Right atrium auricular region (tissue), 2 donors: ENCODE measurements at regions not wholly inside any gene's neighbourhood (a gene's known extent, or its start where the extent isn't known, plus 50 kb on each side); places are given as distances from the start of the nearest gene placed in this dataset.
"Not testable (repeated sequence)": the region's sequence is repeated elsewhere in the genome, so short reads cannot be mapped to it uniquely, and the experiment has no call there.

Source experiments
- DNase-seq: peaks from one replicate; pipeline ENCODE4 v3.0.0-alpha.2; 2019; ENCODE audit warnings: low spot score
- H3K27ac ChIP-seq, 2 donors: fragments of 200-600 bp; sonication (generic); 1 replicate in 1 of 2; 2 replicates in 1 of 2; pipeline ENCODE4 v1.5.1; 2016 to 2019
- H3K27me3 ChIP-seq, 2 donors: fragments of 200-600 bp; sonication (generic); one replicate each; pipeline versions ENCODE4 v1.5.1 to v1.6.0; 2017 to 2019
- H3K36me3 ChIP-seq: fragments of 200-600 bp; sonication (generic); one replicate; pipeline ENCODE4 v1.5.1; 2016
- H3K4me1 ChIP-seq, 2 donors: fragments of 200-600 bp; sonication (generic); one replicate each; pipeline versions ENCODE4 v1.5.1 to v1.6.0; 2017 to 2019
- H3K4me3 ChIP-seq, 2 donors: fragments of 200-600 bp; sonication (generic); 1 replicate in 1 of 2; 2 replicates in 1 of 2; pipeline ENCODE4 v1.5.1; 2017 to 2019; ENCODE audit warnings: mild to moderate bottlenecking in 1 of 2, moderate library complexity in 1 of 2
- H3K9me3 ChIP-seq, 2 donors: fragments of 200-600 bp; sonication (generic); one replicate each; pipeline ENCODE4 v1.5.1; 2019
- TF ChIP-seq, protein P1 (sequence below), 2 donors: fragments of 200-600 bp; sonication (generic); IDR thresholded peaks; one replicate each; pipeline ENCODE4 v1.5.1; 2019; ENCODE audit warnings: antibody characterized with exemption in 2 of 2

DNA sequence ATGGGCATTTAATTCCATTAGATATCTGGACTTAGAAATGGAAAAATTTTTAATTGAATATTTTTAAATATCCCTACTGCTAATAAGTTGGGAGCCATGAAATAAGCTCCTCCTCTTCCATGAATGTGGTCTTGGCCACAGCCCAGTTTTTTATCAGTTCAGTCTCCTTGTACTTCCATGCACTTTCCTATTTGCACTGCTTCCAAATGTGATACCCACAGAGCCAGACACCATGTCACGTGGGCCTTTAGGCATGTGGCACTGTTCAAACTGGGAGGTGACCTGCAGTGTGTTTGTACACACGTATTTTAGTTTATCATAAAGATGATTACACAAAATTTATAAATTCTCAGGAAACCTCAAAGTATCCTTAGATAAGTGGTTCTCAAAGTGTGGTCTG is 80.1 kb upstream of the DGKG start:
- peak overlapping the region in 1 of 2 donors; percentile 70 for H3K27ac ChIP-seq
- no peaks in the 10 kb centered on the region for H3K9me3 ChIP-seq
- TF ChIP-seq, protein P1, sequence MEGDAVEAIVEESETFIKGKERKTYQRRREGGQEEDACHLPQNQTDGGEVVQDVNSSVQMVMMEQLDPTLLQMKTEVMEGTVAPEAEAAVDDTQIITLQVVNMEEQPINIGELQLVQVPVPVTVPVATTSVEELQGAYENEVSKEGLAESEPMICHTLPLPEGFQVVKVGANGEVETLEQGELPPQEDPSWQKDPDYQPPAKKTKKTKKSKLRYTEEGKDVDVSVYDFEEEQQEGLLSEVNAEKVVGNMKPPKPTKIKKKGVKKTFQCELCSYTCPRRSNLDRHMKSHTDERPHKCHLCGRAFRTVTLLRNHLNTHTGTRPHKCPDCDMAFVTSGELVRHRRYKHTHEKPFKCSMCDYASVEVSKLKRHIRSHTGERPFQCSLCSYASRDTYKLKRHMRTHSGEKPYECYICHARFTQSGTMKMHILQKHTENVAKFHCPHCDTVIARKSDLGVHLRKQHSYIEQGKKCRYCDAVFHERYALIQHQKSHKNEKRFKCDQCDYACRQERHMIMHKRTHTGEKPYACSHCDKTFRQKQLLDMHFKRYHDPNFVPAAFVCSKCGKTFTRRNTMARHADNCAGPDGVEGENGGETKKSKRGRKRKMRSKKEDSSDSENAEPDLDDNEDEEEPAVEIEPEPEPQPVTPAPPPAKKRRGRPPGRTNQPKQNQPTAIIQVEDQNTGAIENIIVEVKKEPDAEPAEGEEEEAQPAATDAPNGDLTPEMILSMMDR (IDR thresholded peaks at IDR 0.05): no peak
- no peak overlapping the region for H3K4me3 ChIP-seq
- peaks cover 0 to 7% of the 10 kb centered on the region in 2 donors for H3K4me1 ChIP-seq
- no peaks in the 10 kb centered on the region for H3K36me3 ChIP-seq
- no peaks in the 10 kb centered on the region for H3K27me3 ChIP-seq
- peak; percentile 61 for DNase-seq

DNA sequence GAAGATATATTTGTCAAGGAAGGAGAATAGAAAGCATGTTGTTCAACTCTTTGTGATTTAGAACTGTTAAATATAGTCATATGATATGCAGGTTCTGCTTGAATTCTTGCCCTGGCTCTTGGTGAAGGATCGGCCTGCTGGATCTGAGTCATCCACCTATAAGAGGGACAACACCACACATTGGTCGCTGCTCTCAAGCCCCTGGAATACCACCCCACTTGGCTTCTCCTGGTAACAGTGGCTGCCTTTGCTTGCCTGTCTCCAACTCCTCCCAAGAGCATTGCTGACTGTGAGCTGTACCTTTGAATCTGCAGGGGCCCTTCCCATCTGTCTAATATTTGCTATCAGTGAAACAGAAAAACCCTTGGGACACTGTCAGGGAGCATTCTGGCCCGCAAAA is 78.9 kb upstream of the DGKG start:
- TF ChIP-seq, protein P1 (IDR thresholded peaks at IDR 0.05): no peak

DNA sequence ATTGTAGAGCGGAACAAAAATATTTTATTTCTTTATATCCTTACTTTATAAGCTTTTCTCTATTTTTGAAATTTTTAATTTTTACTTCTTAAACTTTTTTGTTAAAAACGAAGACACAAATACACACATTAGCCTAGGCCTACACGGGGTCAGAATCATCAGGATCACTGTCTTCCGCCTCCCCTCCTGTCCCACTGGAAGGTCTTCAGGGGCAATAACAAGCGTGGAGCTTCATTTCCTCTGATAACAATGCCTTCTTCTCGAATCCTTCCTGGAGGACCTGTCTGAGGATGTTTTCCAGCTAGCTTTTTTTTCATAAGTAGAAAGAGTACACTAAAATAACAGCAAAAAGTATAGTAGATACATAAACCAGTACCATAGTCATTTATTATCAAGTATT is 77.7 kb upstream of the DGKG start:
- no peaks in the 10 kb centered on the region for H3K36me3 ChIP-seq
- peaks cover 0 to 7% of the 10 kb centered on the region in 2 donors for H3K4me1 ChIP-seq
- no peak for DNase-seq
- no peak overlapping the region for H3K27ac ChIP-seq
- H3K27me3 ChIP-seq: no peaks in the 10 kb centered on the region
- no peak overlapping the region for H3K4me3 ChIP-seq
- TF ChIP-seq, protein P1 (IDR thresholded peaks at IDR 0.05): no peak
- H3K9me3 ChIP-seq: no peaks in the 10 kb centered on the region

More for the DNA sequence above, 78.9 kb upstream of the DGKG start:
- Histone ChIP-seq H3K36me3 (no peaks in the 10 kb centered on the region), H3K27me3 (no peaks in the 10 kb centered on the region), H3K27ac (peak overlapping the region; percentile 35 to 70), H3K4me1 (peaks cover 0 to 7% of the 10 kb centered on the region in 2 donors), H3K9me3 (no peaks in the 10 kb centered on the region), H3K4me3 (no peak overlapping the region)
- no peak for DNase-seq

DNA sequence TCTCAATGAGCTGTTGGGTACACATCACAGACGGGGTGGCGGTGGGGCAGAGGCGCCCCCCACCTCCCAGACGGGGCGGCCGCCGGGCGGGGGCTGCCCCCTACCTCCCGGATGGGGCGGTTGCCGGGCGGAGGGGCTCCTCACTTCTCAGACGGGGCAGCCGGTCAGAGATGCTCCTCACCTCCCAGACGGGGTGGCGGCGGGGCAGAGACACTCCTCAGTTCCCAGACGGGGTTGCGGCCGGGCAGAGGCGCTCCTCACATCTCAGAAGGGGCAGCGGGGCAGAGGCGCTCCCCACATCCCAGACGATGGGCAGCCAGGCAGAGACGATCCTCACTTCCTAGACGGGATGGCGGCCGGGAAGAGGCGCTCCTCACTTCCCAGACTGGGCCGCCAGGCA is 73.3 kb upstream of the DGKG start:
- not testable (repeated sequence) for H3K4me1 ChIP-seq, H3K27ac ChIP-seq, H3K36me3 ChIP-seq, DNase-seq, H3K27me3 ChIP-seq, H3K9me3 ChIP-seq, H3K4me3 ChIP-seq

DNA sequence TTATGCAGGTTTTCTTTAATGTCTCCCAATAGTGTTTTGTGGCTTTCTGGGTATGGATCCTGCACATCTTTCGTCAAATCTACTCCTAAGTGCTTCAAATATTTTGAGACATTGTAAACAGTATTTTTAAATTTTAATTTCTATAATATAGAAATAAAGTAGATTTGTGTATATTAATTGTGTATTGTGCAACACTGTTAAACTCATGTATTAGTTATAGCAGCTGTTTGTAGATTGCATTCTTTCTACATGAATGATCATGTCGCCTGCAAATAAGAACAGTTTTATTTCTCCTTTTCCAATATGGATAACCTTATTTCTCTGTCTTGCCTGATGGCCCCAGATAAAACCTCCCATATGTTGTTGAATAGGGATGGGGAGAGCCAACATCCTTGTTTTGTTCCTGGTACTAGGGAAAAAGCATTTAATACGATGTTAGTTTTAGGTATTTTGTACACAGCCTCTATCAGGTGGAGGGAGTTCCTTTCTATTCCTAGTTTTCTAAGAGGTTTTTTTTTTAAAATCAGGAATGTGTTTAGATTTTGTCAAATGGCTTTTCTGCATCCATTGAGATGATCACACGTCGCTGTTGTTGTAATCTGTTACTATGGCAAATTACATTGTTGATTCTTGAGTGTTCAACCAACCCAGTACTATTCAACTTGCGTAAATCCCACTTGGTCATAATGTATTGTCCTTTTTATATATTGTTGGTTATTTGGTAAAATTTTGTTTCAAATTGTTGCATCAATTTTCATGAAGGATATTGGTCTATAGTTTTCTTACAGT is 71.1 kb upstream of the DGKG start:
- Histone ChIP-seq H3K4me3 (no peak overlapping the region), H3K27ac (no peak overlapping the region), H3K9me3 (no peaks in the 10 kb centered on the region), H3K27me3 (no peaks in the 10 kb centered on the region), H3K4me1 (peaks cover 0 to under 1% of the 10 kb centered on the region in 2 donors), H3K36me3 (no peaks in the 10 kb centered on the region)
- TF ChIP-seq, protein P1 (IDR thresholded peaks at IDR 0.05): no peak
- no peak for DNase-seq

DNA sequence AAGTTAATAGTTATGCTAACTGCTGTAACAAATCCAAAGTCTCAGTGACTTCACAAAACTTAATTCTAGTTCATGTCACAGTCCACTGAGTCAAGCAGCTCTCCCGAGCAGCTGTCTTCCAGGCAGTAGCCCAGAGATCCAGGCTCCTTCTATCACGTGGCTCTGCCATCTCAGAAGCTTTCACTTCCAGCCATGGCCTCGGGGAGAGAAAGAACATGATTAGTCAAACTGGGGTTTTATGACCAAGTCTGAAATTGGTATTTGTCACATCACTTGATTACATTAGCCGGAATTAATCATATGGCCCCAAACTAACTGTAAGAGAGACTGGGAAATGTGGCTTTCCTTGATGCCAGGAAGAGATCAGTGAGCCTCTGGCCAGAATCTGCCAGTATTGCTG is 70.2 kb upstream of the DGKG start:
- TF ChIP-seq, protein P1 (IDR thresholded peaks at IDR 0.05): no peak
- no peak for DNase-seq
- Histone ChIP-seq H3K9me3 (no peaks in the 10 kb centered on the region), H3K36me3 (no peaks in the 10 kb centered on the region), H3K27me3 (no peaks in the 10 kb centered on the region), H3K27ac (no peak overlapping the region), H3K4me1 (peaks cover 0 to 9% of the 10 kb centered on the region in 2 donors), H3K4me3 (no peak overlapping the region)
